AG04450 (cell line): ENCODE measurements at regions not wholly inside any gene's neighbourhood (a gene's known extent, or its start where the extent isn't known, plus 50 kb on each side); places are given as distances from the start of the nearest gene placed in this dataset.

Source experiments
- CTCF ChIA-PET: fragments of 300-600, 350-600 bp; formaldehyde crosslinking; extraction: SDS; loops from one replicate; lab custom pipeline; 2022; ENCODE audit warnings: antibody characterized with exemption, inconsistent platforms; lab: Charles Lee
- POLR2A ChIA-PET: fragments of 350-600 bp; formaldehyde crosslinking; extraction: SDS; loops from one replicate; lab custom pipeline; 2021; ENCODE audit warnings: antibody characterized with exemption, inconsistent platforms; lab: Yijun Ruan, JAX
- DNase-seq: peaks from one replicate; pipeline ENCODE4 v3.0.0-alpha.2; 2011; ENCODE audit warnings: low read depth, low spot score
- H3K27ac ChIP-seq: one replicate; pipeline ENCODE4 v1.5.1; 2012; ENCODE audit warnings: low read depth, low read length, control low read depth
- H3K27me3 ChIP-seq: one replicate; pipeline ENCODE4 v1.6.0; 2012; ENCODE audit warnings: low read length; ENCODE audit not compliant: control insufficient read depth, insufficient read depth
- H3K4me3 ChIP-seq: 2 replicates; pipeline ENCODE4 v1.5.1; 2011; ENCODE audit warnings: mild to moderate bottlenecking, low read depth, low read length, control low read depth
- H3K9me3 ChIP-seq: 2 replicates; pipeline ENCODE4 v1.5.1; 2012; ENCODE audit warnings: low read length; ENCODE audit not compliant: control insufficient read depth, insufficient read depth
- TF ChIP-seq, protein P1 (sequence below): IDR thresholded peaks from 2 replicates; pipeline ENCODE4 v1.5.1; 2011; ENCODE audit warnings: low read depth, low read length, control low read depth, inconsistent platforms

DNA sequence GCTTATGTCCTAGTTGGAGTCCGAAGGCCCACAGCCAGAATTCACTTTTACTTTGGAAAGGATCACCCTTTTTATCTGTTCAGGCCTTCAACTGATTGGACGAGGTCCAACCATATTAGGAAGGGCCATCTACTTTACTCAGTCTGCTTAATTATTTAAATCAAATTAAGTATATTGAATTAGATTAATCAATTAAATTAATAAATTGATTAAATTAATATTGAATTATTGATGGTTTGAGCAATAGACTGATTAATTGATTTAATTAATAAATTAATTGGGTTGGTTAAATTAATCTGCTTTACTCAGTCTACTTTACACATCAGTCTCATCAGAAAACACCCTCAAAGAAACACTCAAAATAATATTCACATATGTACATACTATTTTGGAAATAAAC lies 816.9 kb upstream of the POT1 start:
- CTCF ChIA-PET, result no interaction called here
- Histone ChIP-seq H3K27ac (no peak overlapping the region), H3K9me3 (peaks cover 4% of the 10 kb centered on the region; the same call in 1 of the 2 replicates), H3K27me3 (no peaks in the 10 kb centered on the region), H3K4me3 (no peak overlapping the region)
- POLR2A ChIA-PET, result no interaction called here
- DNase-seq, result no peak
- TF ChIP-seq, protein P1, sequence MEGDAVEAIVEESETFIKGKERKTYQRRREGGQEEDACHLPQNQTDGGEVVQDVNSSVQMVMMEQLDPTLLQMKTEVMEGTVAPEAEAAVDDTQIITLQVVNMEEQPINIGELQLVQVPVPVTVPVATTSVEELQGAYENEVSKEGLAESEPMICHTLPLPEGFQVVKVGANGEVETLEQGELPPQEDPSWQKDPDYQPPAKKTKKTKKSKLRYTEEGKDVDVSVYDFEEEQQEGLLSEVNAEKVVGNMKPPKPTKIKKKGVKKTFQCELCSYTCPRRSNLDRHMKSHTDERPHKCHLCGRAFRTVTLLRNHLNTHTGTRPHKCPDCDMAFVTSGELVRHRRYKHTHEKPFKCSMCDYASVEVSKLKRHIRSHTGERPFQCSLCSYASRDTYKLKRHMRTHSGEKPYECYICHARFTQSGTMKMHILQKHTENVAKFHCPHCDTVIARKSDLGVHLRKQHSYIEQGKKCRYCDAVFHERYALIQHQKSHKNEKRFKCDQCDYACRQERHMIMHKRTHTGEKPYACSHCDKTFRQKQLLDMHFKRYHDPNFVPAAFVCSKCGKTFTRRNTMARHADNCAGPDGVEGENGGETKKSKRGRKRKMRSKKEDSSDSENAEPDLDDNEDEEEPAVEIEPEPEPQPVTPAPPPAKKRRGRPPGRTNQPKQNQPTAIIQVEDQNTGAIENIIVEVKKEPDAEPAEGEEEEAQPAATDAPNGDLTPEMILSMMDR, result no peak

DNA sequence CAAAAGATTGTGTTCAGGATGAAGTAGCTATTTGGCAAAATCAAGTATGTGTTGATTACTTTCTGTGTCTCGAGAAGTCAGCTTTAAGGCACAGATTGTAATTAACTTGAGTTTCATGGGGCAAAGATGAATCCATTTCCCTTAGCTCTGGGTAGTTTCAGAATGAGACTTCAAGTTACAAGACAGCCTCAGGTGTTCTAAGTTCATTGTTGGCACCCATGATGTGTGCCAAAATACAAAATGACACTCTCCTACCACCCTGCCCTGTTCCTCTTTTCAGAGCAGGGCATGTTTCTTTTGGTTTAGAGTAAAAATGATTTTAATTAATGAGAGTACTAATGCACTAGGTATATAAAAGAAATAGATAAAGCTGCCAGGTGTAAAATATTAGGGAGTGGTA lies 797.6 kb upstream of the POT1 start:
- DNase-seq, result no peak
- ChIA-PET POLR2A (no interaction called here), CTCF (no interaction called here)

DNA sequence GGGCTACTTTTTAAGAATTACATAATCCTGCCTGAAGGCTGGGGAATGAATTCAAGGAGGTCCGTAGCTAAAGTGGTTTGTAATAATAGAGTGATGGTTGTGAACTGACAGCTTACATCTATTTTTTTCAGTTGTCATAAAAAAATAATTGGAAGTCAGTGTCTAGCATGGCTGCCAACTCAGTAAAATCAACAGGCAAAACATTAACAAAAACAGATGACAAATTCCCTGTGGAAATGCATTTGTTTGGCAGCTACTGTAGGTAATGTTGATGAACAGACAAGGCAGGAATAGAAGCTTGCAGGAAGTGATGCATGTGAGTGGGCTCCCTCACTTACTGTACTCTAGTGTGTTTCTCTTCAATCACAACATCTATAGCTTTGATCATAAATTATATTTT lies 766.0 kb upstream of the POT1 start:
- no peaks in the 10 kb centered on the region for H3K27me3 ChIP-seq
- ChIA-PET POLR2A (no interaction called here), CTCF (no interaction called here)
- DNase-seq, result no peak
- TF ChIP-seq, protein P1, result no peak
- H3K4me3 ChIP-seq, result no peak overlapping the region
- H3K27ac ChIP-seq, result no peak overlapping the region
- no peaks in the 10 kb centered on the region for H3K9me3 ChIP-seq

More for the DNA sequence above, 797.6 kb upstream of the POT1 start:
- Histone ChIP-seq H3K9me3 (peaks cover 7% of the 10 kb centered on the region; the same call in 1 of the 2 replicates), H3K27ac (no peak overlapping the region), H3K27me3 (no peaks in the 10 kb centered on the region), H3K4me3 (no peak overlapping the region)
- TF ChIP-seq, protein P1, result no peak

DNA sequence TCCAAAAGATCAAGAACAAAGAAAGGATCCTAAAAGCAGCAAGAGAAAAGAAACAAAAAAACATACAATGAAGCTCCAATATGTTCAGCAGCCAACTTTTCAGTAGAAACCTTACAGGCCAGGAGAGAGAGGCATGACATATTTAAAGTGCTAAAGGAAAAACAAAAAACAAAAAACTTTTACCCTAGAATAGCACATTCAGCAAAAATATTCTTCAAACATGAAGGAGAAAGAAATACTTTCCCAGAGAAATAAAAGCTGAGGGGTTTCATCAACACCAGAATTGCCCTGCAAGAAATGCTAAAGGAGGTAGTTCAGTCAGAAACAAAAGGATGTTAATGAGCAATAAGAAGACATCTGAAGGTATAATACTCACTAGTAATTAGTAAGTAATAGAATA lies 753.5 kb upstream of the POT1 start:
- no peaks in the 10 kb centered on the region for H3K27me3 ChIP-seq
- POLR2A ChIA-PET, result no interaction called here
- peaks cover 6% of the 10 kb centered on the region; the same call in 1 of the 2 replicates for H3K9me3 ChIP-seq
- TF ChIP-seq, protein P1, result no peak
- no peak for DNase-seq
- CTCF ChIA-PET, result no interaction called here
- H3K4me3 ChIP-seq, result no peak overlapping the region
- H3K27ac ChIP-seq, result no peak overlapping the region

DNA sequence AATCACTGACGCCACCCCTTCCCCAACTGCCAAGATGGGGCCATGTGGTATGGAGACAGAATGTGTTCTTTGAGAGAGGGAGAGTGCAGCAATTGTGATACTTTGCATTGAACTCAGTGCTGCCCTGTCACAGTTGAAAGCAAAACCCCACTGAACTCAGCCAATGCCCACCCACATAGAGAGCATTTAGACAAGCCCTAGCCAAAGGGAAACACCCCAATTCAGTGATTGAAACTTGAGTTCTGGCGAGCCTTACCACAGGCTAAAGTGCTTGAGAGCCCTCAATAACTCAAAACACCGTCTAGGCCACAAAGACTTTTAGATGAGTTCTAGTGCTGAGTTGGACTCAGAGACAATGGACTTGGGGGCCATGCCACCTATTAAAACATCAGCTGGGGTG lies 751.9 kb upstream of the POT1 start:
- H3K9me3 ChIP-seq, result peaks cover 6% of the 10 kb centered on the region; the same call in 1 of the 2 replicates
- ChIA-PET CTCF (no interaction called here), POLR2A (no interaction called here)
- no peak for DNase-seq
- no peak overlapping the region for H3K27ac ChIP-seq
- H3K4me3 ChIP-seq, result no peak overlapping the region
- TF ChIP-seq, protein P1, result no peak
- H3K27me3 ChIP-seq, result no peaks in the 10 kb centered on the region
